ENCODE measurements at regions not wholly inside any gene's neighbourhood (a gene's known extent, or its start where the extent isn't known, plus 50 kb on each side); places are given as distances from the start of the nearest gene placed in this dataset.

- intact Hi-C loops (cut with DNase I), result no loop called here
- DNase-seq (ENCODE audit: missing footprints), result no peak
These were observed 291.0 kb downstream of the DLEU7 start for GRCh38 chr13:50552424-50552966.

GRCh38 chr13:50561739-50562138 lies 281.8 kb downstream of the DLEU7 start:
- ATAC-seq, result no peak
- intact Hi-C loops (cut with DNase I), result no loop called here

More at GRCh38 chr13:50552424-50552966, 291.0 kb downstream of the DLEU7 start:
- ATAC-seq, result no peak

GRCh38 chr13:50566646-50567045 lies 276.8 kb downstream of the DLEU7 start:
- intact Hi-C loops (cut with DNase I), result no loop called here
- DNase-seq (ENCODE audit: missing footprints) (no peak), ATAC-seq (no peak)

More at GRCh38 chr13:50561739-50562138, 281.8 kb downstream of the DLEU7 start:
- DNase-seq (ENCODE audit: missing footprints), result no peak

- DNase-seq (ENCODE audit: missing footprints) (no peak), ATAC-seq (no peak)
- intact Hi-C loops (cut with DNase I), result no loop called here
These were observed 271.4 kb downstream of the DLEU7 start for GRCh38 chr13:50572129-50572528.

- ATAC-seq, result no peak
- intact Hi-C loops (cut with DNase I), result no loop called here
- DNase-seq (ENCODE audit: missing footprints), result no peak
These were observed 270.4 kb downstream of the DLEU7 start for GRCh38 chr13:50573066-50573465.

- intact Hi-C loops (cut with DNase I), result no loop called here
- DNase-seq (ENCODE audit: missing footprints), result no peak
- no peak for ATAC-seq
These were observed 268.8 kb downstream of the DLEU7 start for GRCh38 chr13:50574731-50575130.

GRCh38 chr13:50575138-50575537 lies 268.4 kb downstream of the DLEU7 start:
- no peak for DNase-seq (ENCODE audit: missing footprints)
- intact Hi-C loops (cut with DNase I), result no loop called here
- ATAC-seq, result no peak

GRCh38 chr13:50576156-50576555 lies 267.3 kb downstream of the DLEU7 start:
- ATAC-seq (peak; percentile 20), DNase-seq (ENCODE audit: missing footprints) (no peak)
- intact Hi-C loops (cut with DNase I), result no loop called here

GRCh38 chr13:50577806-50578205 lies 265.7 kb downstream of the DLEU7 start:
- intact Hi-C loops (cut with DNase I), result no loop called here
- no peak for DNase-seq (ENCODE audit: missing footprints)
- no peak for ATAC-seq

- peak; percentile 72 for ATAC-seq
- intact Hi-C loops (cut with DNase I), result loop anchor here (5.0 kb wide), 1 partner anchor 222 kb away; no protein-coding TSS in a partner anchor
- DNase-seq (ENCODE audit: missing footprints), result no peak
These were observed 262.7 kb downstream of the DLEU7 start for GRCh38 chr13:50580684-50581305.

GRCh38 chr13:50581586-50582196 lies 261.8 kb downstream of the DLEU7 start:
- intact Hi-C loops (cut with DNase I), result loop anchor here (5.0 kb wide), 1 partner anchor 221 kb away; no protein-coding TSS in a partner anchor
- DNase-seq (ENCODE audit: missing footprints), result no peak
- ATAC-seq, result no peak

GRCh38 chr13:50584856-50585580 lies 258.5 kb downstream of the DLEU7 start:
- DNase-seq (ENCODE audit: missing footprints) (no peak), ATAC-seq (no peak)
- intact Hi-C loops (cut with DNase I), result loop anchor here (5.0 kb wide), 1 partner anchor 217 kb away; no protein-coding TSS in a partner anchor

- intact Hi-C loops (cut with DNase I), result no loop called here
- no peak for ATAC-seq
These were observed 257.6 kb downstream of the DLEU7 start for GRCh38 chr13:50585674-50586413.

GRCh38 chr13:50586414-50587083 lies 256.9 kb downstream of the DLEU7 start:
- DNase-seq (ENCODE audit: missing footprints), result no peak
- intact Hi-C loops (cut with DNase I), result no loop called here

More at GRCh38 chr13:50585674-50586413, 257.6 kb downstream of the DLEU7 start:
- DNase-seq (ENCODE audit: missing footprints), result no peak

GRCh38 chr13:50587115-50587514 lies 256.4 kb downstream of the DLEU7 start:
- ATAC-seq, result no peak
- intact Hi-C loops (cut with DNase I), result no loop called here
- no peak for DNase-seq (ENCODE audit: missing footprints)

More at GRCh38 chr13:50586414-50587083, 256.9 kb downstream of the DLEU7 start:
- ATAC-seq, result no peak

- DNase-seq (ENCODE audit: missing footprints) (no peak), ATAC-seq (no peak)
- intact Hi-C loops (cut with DNase I), result no loop called here
These were observed 255.7 kb downstream of the DLEU7 start for GRCh38 chr13:50587645-50588373.

GRCh38 chr13:50588491-50589130 lies 254.9 kb downstream of the DLEU7 start:
- ATAC-seq, result no peak
- no peak for DNase-seq (ENCODE audit: missing footprints)
- intact Hi-C loops (cut with DNase I), result no loop called here

Measured in Right ventricle myocardium inferior (tissue), 1 donor.